ENCODE measurements at regions not wholly inside any gene's neighbourhood (a gene's known extent, or its start where the extent isn't known, plus 50 kb on each side); places are given as distances from the start of the nearest gene placed in this dataset.

- Histone ChIP-seq H3K4me3 (no peak overlapping the region), H3K27ac (no peak overlapping the region), H3K27me3 (no peaks in the 10 kb centered on the region), H3K36me3 (no peaks in the 10 kb centered on the region), H3K9me3 (no peaks in the 10 kb centered on the region), H3K4me1 (ENCODE audit: insufficient read depth) (no peaks in the 10 kb centered on the region)
- DNase-seq, result no peak
- WGBS, 3 donors, result 77 to 86% (median 78%) methylated on average over 6 of the region's 6 CpGs
- intact Hi-C loops (cut with DNase I), result no loop called here
- no peak for TF ChIP-seq EP300 (IDR thresholded peaks at IDR 0.05)
- TF ChIP-seq CTCF (IDR thresholded peaks at IDR 0.05), result no peak
- no peak for TF ChIP-seq POLR2A (IDR thresholded peaks at IDR 0.05)
These were observed 340.5 kb downstream of the PIK3R1 start for GRCh38 chr5:68555907-68556681.

DNA sequence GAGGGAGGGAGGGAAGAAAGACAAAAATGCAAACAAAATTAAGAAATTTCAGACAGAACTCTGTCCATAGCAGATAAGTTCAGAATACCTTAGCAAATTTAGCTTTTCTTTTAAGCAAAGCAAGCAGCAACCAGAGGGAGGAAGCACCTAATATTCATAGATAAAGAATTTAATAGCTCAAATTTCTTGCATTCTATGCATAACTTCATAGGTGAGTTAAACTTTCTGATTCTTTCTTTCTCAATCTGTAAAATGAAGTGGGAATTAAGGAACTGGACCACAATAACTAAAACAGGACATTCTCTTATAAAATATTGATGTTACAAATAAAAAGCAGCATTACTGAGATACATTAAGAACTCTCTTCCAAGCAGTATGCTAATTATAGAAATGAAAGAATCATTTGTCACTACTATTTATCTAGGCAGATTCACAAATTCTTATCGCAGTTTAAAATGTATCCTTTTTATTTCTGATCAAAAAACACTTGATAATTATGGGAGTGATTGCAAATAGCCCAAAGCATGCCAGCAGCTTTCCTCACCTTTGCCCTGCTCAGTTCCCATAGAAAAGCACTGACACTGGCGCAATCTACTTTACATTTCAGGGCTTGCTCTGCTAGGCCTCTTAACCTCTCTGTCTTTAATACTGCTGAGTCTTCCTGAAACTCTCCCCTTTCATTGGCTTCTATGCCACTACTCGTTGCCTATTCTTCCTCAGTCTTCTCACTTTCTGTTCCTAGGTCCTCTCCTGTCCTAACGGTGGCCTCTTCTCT lies 341.8 kb downstream of the PIK3R1 start:
- DNase-seq, result no peak
- no peak for TF ChIP-seq POLR2A (IDR thresholded peaks at IDR 0.05)
- TF ChIP-seq CTCF (IDR thresholded peaks at IDR 0.05), result no peak
- no peak for TF ChIP-seq EP300 (IDR thresholded peaks at IDR 0.05)
- Histone ChIP-seq H3K4me1 (ENCODE audit: insufficient read depth) (peaks cover 3% of the 10 kb centered on the region), H3K27me3 (no peaks in the 10 kb centered on the region), H3K4me3 (no peak overlapping the region), H3K27ac (no peak overlapping the region), H3K36me3 (no peaks in the 10 kb centered on the region), H3K9me3 (no peaks in the 10 kb centered on the region)
- WGBS, 3 donors, result 63 to 68% (median 66%) methylated on average over 4 of the region's 4 CpGs
- intact Hi-C loops (cut with DNase I), result no loop called here

GRCh38 chr5:68562308-68562707 lies 346.8 kb downstream of the PIK3R1 start:
- no peaks in the 10 kb centered on the region for H3K9me3 ChIP-seq
- H3K36me3 ChIP-seq, result no peaks in the 10 kb centered on the region
- H3K27me3 ChIP-seq, result no peaks in the 10 kb centered on the region
- H3K4me3 ChIP-seq, result no peak overlapping the region
- intact Hi-C loops (cut with DNase I), result no loop called here
- H3K27ac ChIP-seq, result no peak overlapping the region
- TF ChIP-seq EP300 (IDR thresholded peaks at IDR 0.05) (no peak), POLR2A (IDR thresholded peaks at IDR 0.05) (no peak), CTCF (IDR thresholded peaks at IDR 0.05) (no peak)
- peaks cover 3% of the 10 kb centered on the region for H3K4me1 ChIP-seq (ENCODE audit: insufficient read depth)
- 33 to 34% (median 33%) methylated on average over 3 of the region's 3 CpGs for WGBS, 3 donors
- peak; percentile 29 to 53 (median 48) for DNase-seq

DNA sequence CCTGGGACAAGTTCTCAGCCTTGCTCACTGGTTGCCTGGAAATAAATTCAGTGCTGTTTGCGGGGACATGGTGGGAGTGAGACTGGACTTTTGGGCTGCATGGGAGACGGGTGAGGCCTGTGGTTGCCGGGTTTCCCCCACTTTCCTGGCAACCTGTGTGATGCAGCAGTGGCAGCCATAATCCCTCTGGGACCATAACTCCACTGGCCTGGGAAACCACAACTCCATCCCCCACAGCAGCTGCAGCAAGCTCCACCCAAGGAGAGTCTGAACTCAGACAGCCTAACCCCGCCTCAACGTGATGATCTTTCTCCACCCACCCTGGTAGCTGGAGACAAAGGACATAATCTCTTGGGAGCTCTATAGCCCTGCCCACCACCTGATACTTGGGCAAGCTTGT lies 349.9 kb downstream of the PIK3R1 start:
- H3K27me3 ChIP-seq, result no peaks in the 10 kb centered on the region
- no peak for DNase-seq
- H3K9me3 ChIP-seq, result no peaks in the 10 kb centered on the region
- H3K4me1 ChIP-seq (ENCODE audit: insufficient read depth), result peaks cover 3% of the 10 kb centered on the region
- 86 to 90% (median 88%) methylated on average over 5 of the region's 5 CpGs for WGBS, 3 donors
- no peak for TF ChIP-seq POLR2A (IDR thresholded peaks at IDR 0.05)
- no peak for TF ChIP-seq CTCF (IDR thresholded peaks at IDR 0.05)
- TF ChIP-seq EP300 (IDR thresholded peaks at IDR 0.05), result no peak
- H3K36me3 ChIP-seq, result no peaks in the 10 kb centered on the region
- H3K27ac ChIP-seq, result no peak overlapping the region
- H3K4me3 ChIP-seq, result no peak overlapping the region
- intact Hi-C loops (cut with DNase I), result no loop called here

Data from ovary (tissue), 7 donors.